HEK293 (cell line): ENCODE measurements at regions not wholly inside any gene's neighbourhood (a gene's known extent, or its start where the extent isn't known, plus 50 kb on each side); places are given as distances from the start of the nearest gene placed in this dataset.

Experiments
- CTCF ChIA-PET: fragments of 350-600 bp; formaldehyde crosslinking; extraction: SDS; loops from one replicate; lab custom pipeline; 2021; ENCODE audit warnings: antibody characterized with exemption; lab: Yijun Ruan, JAX
- POLR2A ChIA-PET: fragments of 300-600 bp; formaldehyde crosslinking; extraction: SDS; loops from one replicate; lab custom pipeline; 2020; ENCODE audit warnings: antibody characterized with exemption, inconsistent platforms; lab: Yijun Ruan, JAX
- H3K27ac ChIP-seq: fragments of 200-500 bp; sonication (Bioruptor generic); 2 replicates; pipeline ENCODE4 v1.5.1; 2014; ENCODE audit warnings: low read depth, low read length, control low read depth, inconsistent platforms; ENCODE audit errors: extremely low read depth
- H3K36me3 ChIP-seq, 2 experiments: fragments of 200-500 bp in 1 of 2; sonication (Bioruptor generic) in 1 of 2; 1 replicate in 1 of 2; 2 replicates in 1 of 2; pipeline ENCODE4 v1.5.1; 2014 to 2017; ENCODE audit warnings: inconsistent platforms in 2 of 2, low read length in 2 of 2; ENCODE audit not compliant: control insufficient read depth in 2 of 2, insufficient read depth in 1 of 2
- H3K4me1 ChIP-seq: fragments of 200-500 bp; sonication (Bioruptor generic); 2 replicates; pipeline ENCODE4 v1.5.1; 2014; ENCODE audit warnings: mild to moderate bottlenecking, low read length, inconsistent platforms; ENCODE audit not compliant: control insufficient read depth, insufficient read depth
- H3K4me3 ChIP-seq: 2 replicates; pipeline ENCODE4 v1.5.1; 2011; ENCODE audit warnings: low read depth, mild to moderate bottlenecking, control low read depth, low read length, moderate library complexity
- H3K9me3 ChIP-seq: fragments of 200-500 bp; sonication (Bioruptor generic); 2 replicates; pipeline ENCODE4 v1.5.1; 2014; ENCODE audit warnings: low read depth, low read length, inconsistent platforms; ENCODE audit not compliant: control insufficient read depth, insufficient read depth
- EGR2 ChIP-seq: fragments of 450-650 bp; formaldehyde crosslinking; IDR thresholded peaks from 2 replicates; pipeline ENCODE4 v1.5.1; 2016; ENCODE audit warnings: low read depth, missing biosample characterization, missing genetic modification characterization
- KLF16 ChIP-seq: fragments of 450-650 bp; formaldehyde crosslinking; IDR thresholded peaks from 2 replicates; pipeline ENCODE4 v1.5.1; 2017; ENCODE audit warnings: missing biosample characterization, missing genetic modification characterization
- PBX3 ChIP-seq: sonication (generic); formaldehyde crosslinking; IDR thresholded peaks from 2 replicates; pipeline ENCODE4 v1.8.1; 2022; ENCODE audit warnings: mild to moderate bottlenecking, moderate library complexity, missing genetic modification reagents
- TRIM28 ChIP-seq: IDR thresholded peaks from 2 replicates; pipeline ENCODE4 v1.6.1; 2011; ENCODE audit warnings: low read length, control low read depth, borderline replicate concordance
- ZBTB8A ChIP-seq: fragments of 450-650 bp; formaldehyde crosslinking; IDR thresholded peaks from 2 replicates; pipeline ENCODE4 v1.5.1; 2016; ENCODE audit warnings: missing biosample characterization, missing genetic modification characterization
- ZNF132 ChIP-seq: fragments of 450-650 bp; formaldehyde crosslinking; IDR thresholded peaks from 2 replicates; pipeline ENCODE4 v1.5.1; 2017; ENCODE audit warnings: missing biosample characterization, missing genetic modification characterization, borderline replicate concordance
- ZNF138 ChIP-seq: fragments of 450-650 bp; formaldehyde crosslinking; IDR thresholded peaks from 2 replicates; pipeline ENCODE4 v1.5.1; 2016; ENCODE audit warnings: missing biosample characterization, missing genetic modification characterization, borderline replicate concordance
- ZNF18 ChIP-seq: fragments of 450-650 bp; formaldehyde crosslinking; IDR thresholded peaks from 2 replicates; pipeline ENCODE4 v1.5.1; 2016; ENCODE audit warnings: missing biosample characterization, missing genetic modification characterization
- ZNF24 ChIP-seq: fragments of 450-650 bp; formaldehyde crosslinking; IDR thresholded peaks from 2 replicates; pipeline ENCODE4 v1.5.1; 2016; ENCODE audit warnings: missing biosample characterization, missing genetic modification characterization
- ZNF416 ChIP-seq: fragments of 450-650 bp; formaldehyde crosslinking; IDR thresholded peaks from 2 replicates; pipeline ENCODE4 v1.5.1; 2016; ENCODE audit warnings: missing biosample characterization, missing genetic modification characterization
- ZNF518A ChIP-seq: fragments of 450-650 bp; formaldehyde crosslinking; conservative IDR thresholded peaks from 2 replicates; pipeline ENCODE4 v1.5.1; 2016; ENCODE audit warnings: low read depth, missing biosample characterization, missing genetic modification characterization
- ZNF561 ChIP-seq: fragments of 450-650 bp; IDR thresholded peaks from 2 replicates; pipeline ENCODE4 v1.5.1; 2018; ENCODE audit warnings: missing biosample characterization, missing genetic modification characterization, borderline replicate concordance
- ZNF677 ChIP-seq: fragments of 450-650 bp; IDR thresholded peaks from 2 replicates; pipeline ENCODE4 v1.5.0; 2018; ENCODE audit warnings: missing biosample characterization, mild to moderate bottlenecking, missing genetic modification characterization, moderate library complexity
- ZSCAN4 ChIP-seq: fragments of 450-650 bp; formaldehyde crosslinking; IDR thresholded peaks from 2 replicates; pipeline ENCODE4 v1.5.1; 2017; ENCODE audit warnings: missing biosample characterization, missing genetic modification characterization

GRCh38 chr4:123790681-123791080 is 394.1 kb downstream of the SPRY1 start:
- Histone ChIP-seq H3K4me1 (no peaks in the 10 kb centered on the region), H3K36me3 (no peaks in the 10 kb centered on the region), H3K4me3 (no peak overlapping the region), H3K9me3 (no peaks in the 10 kb centered on the region), H3K27ac (no peak overlapping the region)
- ChIA-PET CTCF (no interaction called here), POLR2A (no interaction called here)
- no peak for TF ChIP-seq PBX3 (CRISPR knock-in tag)
- TF ChIP-seq ZNF24 (tag by site-specific recombination), result no peak
- TF ChIP-seq ZNF518A (tag by site-specific recombination), result no peak
- TF ChIP-seq ZNF416, result no peak
- no peak for TF ChIP-seq ZSCAN4 (tag by site-specific recombination)
- no peak for TF ChIP-seq ZNF561 (tag by site-specific recombination)
- TF ChIP-seq ZNF18 (tag by site-specific recombination), result no peak
- TF ChIP-seq ZNF138 (tag by site-specific recombination), result no peak

GRCh38 chr4:123802082-123802645 is 405.6 kb downstream of the SPRY1 start:
- H3K4me1 ChIP-seq, result no peaks in the 10 kb centered on the region
- ChIA-PET CTCF (no interaction called here), POLR2A (no interaction called here)
- H3K4me3 ChIP-seq, result no peak overlapping the region
- no peaks in the 10 kb centered on the region for H3K36me3 ChIP-seq
- TF ChIP-seq ZNF132 (tag by site-specific recombination) (no peak), KLF16 (tag by site-specific recombination) (no peak), ZNF138 (tag by site-specific recombination) (no peak), ZBTB8A (tag by site-specific recombination) (no peak), TRIM28 (no peak), EGR2 (tag by site-specific recombination) (no peak), ZNF677 (tag by site-specific recombination) (no peak)
- H3K9me3 ChIP-seq, result no peaks in the 10 kb centered on the region
- H3K27ac ChIP-seq, result no peak overlapping the region
